Activated B cell treated with CpG ODN at 0.5 μM for 24 hours (primary cell): ENCODE measurements at regions not wholly inside any gene's neighbourhood (a gene's known extent, or its start where the extent isn't known, plus 50 kb on each side); places are given as distances from the start of the nearest gene placed in this dataset.

Experiments used
- ATAC-seq: fragments of 200-7000 bp; cut with Tn5 transposase; one replicate; pipeline ENCODE4 v1.10.0; 2021; ENCODE audit warnings: low read depth, mild to moderate bottlenecking, moderate library complexity
- CTCF ChIA-PET: fragments of 350-600 bp; sonication (Branson Sonifier 250); formaldehyde crosslinking; loops from one replicate; lab custom pipeline; 2021; ENCODE audit warnings: antibody characterized with exemption; lab: Charles Lee
- POLR2A ChIA-PET: fragments of 350-600 bp; sonication (Branson Sonifier 250); formaldehyde crosslinking; loops from one replicate; lab custom pipeline; 2021; ENCODE audit warnings: antibody characterized with exemption; lab: Charles Lee
- DNase-seq: peaks from one replicate; pipeline ENCODE4 v3.0.0; 2022
- H3K27ac Mint-ChIP-seq: one replicate; pipeline ENCODE4 v1.8.0; 2020; ENCODE audit warnings: mixed read lengths
- H3K27me3 Mint-ChIP-seq: one replicate; pipeline ENCODE4 v1.8.0; 2021; ENCODE audit warnings: mixed read lengths
- H3K36me3 Mint-ChIP-seq: one replicate; pipeline ENCODE4 v1.8.0; 2021; ENCODE audit warnings: low read depth, mixed read lengths
- H3K4me1 Mint-ChIP-seq: one replicate; pipeline ENCODE4 v1.8.0; 2021; ENCODE audit warnings: mixed read lengths
- H3K4me3 Mint-ChIP-seq: one replicate; pipeline ENCODE4 v1.8.0; 2020; ENCODE audit warnings: mild to moderate bottlenecking, mixed read lengths
- H3K9me3 Mint-ChIP-seq: one replicate; pipeline ENCODE4 v1.8.0; 2020; ENCODE audit warnings: mixed read lengths
- CTCF ChIP-seq: fragments of 200-600 bp; IDR thresholded peaks from one replicate; pipeline ENCODE4 v1.8.0; 2022; ENCODE audit warnings: antibody characterized with exemption, mild to moderate bottlenecking
- intact Hi-C: fragments of 100-400 bp; cut with micrococcal nuclease; formaldehyde crosslinking; loops from one replicate; pipeline ENCODE4 v1.15.1; 2024

GRCh38 chr20:39541136-39541803 lies 579.1 kb downstream of the DHX35 start:
- no peak for TF ChIP-seq CTCF
- intact Hi-C loops: no loop called here
- no peak overlapping the region for H3K27ac Mint-ChIP-seq
- no peaks in the 10 kb centered on the region for H3K27me3 Mint-ChIP-seq
- H3K4me3 Mint-ChIP-seq: no peak overlapping the region
- H3K4me1 Mint-ChIP-seq: peaks cover 36% of the 10 kb centered on the region
- H3K9me3 Mint-ChIP-seq: peaks cover 2% of the 10 kb centered on the region
- ChIA-PET POLR2A (no interaction called here), CTCF (no interaction called here)
- no peaks in the 10 kb centered on the region for H3K36me3 Mint-ChIP-seq
- no peak for ATAC-seq
- no peak for DNase-seq

GRCh38 chr20:39538317-39538716 lies 576.2 kb downstream of the DHX35 start:
- H3K36me3 Mint-ChIP-seq: no peaks in the 10 kb centered on the region
- peaks cover 32% of the 10 kb centered on the region for H3K4me1 Mint-ChIP-seq
- DNase-seq (no peak), ATAC-seq (peak; percentile 60)
- intact Hi-C loops: no loop called here
- CTCF ChIA-PET: no interaction called here
- POLR2A ChIA-PET: no interaction called here
- peak overlapping the region; percentile 74 for H3K27ac Mint-ChIP-seq
- peaks cover 2% of the 10 kb centered on the region for H3K9me3 Mint-ChIP-seq
- TF ChIP-seq CTCF: no peak
- H3K27me3 Mint-ChIP-seq: no peaks in the 10 kb centered on the region
- H3K4me3 Mint-ChIP-seq: peak overlapping the region; percentile 4

- no peaks in the 10 kb centered on the region for H3K36me3 Mint-ChIP-seq
- POLR2A ChIA-PET: no interaction called here
- CTCF ChIA-PET: no interaction called here
- no peak for TF ChIP-seq CTCF
- DNase-seq: no peak
- peaks cover 24% of the 10 kb centered on the region for H3K4me1 Mint-ChIP-seq
- ATAC-seq: no peak
- H3K4me3 Mint-ChIP-seq: no peak overlapping the region
- peaks cover 2% of the 10 kb centered on the region for H3K9me3 Mint-ChIP-seq
- intact Hi-C loops: no loop called here
- no peak overlapping the region for H3K27ac Mint-ChIP-seq
- no peaks in the 10 kb centered on the region for H3K27me3 Mint-ChIP-seq
These were observed 573.2 kb downstream of the DHX35 start for GRCh38 chr20:39535301-39535700.

GRCh38 chr20:39534846-39535245 lies 572.7 kb downstream of the DHX35 start:
- intact Hi-C loops: no loop called here
- Mint-ChIP-seq H3K27ac (no peak overlapping the region), H3K27me3 (no peaks in the 10 kb centered on the region), H3K4me3 (no peak overlapping the region), H3K4me1 (peaks cover 20% of the 10 kb centered on the region), H3K9me3 (peaks cover 2% of the 10 kb centered on the region), H3K36me3 (no peaks in the 10 kb centered on the region)
- ATAC-seq (no peak), DNase-seq (no peak)
- TF ChIP-seq CTCF: no peak
- POLR2A ChIA-PET: no interaction called here
- CTCF ChIA-PET: no interaction called here

GRCh38 chr20:39533858-39534257 lies 571.7 kb downstream of the DHX35 start:
- H3K36me3 Mint-ChIP-seq: no peaks in the 10 kb centered on the region
- no peak for ATAC-seq
- intact Hi-C loops: no loop called here
- no peak overlapping the region for H3K27ac Mint-ChIP-seq
- no peaks in the 10 kb centered on the region for H3K9me3 Mint-ChIP-seq
- H3K4me3 Mint-ChIP-seq: no peak overlapping the region
- no peak for TF ChIP-seq CTCF
- no peaks in the 10 kb centered on the region for H3K27me3 Mint-ChIP-seq
- peaks cover 13% of the 10 kb centered on the region for H3K4me1 Mint-ChIP-seq
- ChIA-PET POLR2A (no interaction called here), CTCF (no interaction called here)
- DNase-seq: no peak
